ENCODE measurements at regions not wholly inside any gene's neighbourhood (a gene's known extent, or its start where the extent isn't known, plus 50 kb on each side); places are given as distances from the start of the nearest gene placed in this dataset.

DNA sequence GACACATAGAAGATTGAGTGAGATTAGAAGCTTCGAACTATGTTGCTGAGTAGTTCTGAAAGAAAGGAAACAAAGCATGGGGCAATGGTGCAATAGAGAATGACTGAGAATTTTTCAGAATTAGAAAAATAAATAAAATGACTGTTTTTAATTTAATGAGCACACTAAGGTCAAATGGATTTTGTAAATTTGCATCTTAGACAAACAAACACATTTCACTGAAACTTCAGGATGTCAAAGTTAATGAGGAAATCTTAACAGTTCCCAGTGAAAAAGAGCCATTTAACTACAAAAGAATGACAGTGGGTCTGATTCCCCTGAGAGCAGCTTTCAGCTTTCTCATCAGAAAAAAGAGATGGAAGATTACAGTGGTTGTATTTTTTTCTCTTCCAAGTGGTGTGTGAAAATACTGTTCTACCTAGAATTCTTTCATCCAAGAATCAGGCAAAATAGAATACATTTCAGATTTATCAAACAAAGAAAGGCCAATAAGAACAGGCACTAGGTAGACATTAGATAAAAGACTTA lies 591.9 kb downstream of the SEMA5A start:
- Histone ChIP-seq H3K79me2 (ENCODE audit: insufficient read depth, low read depth, low read length) (no peaks in the 10 kb centered on the region), H4K20me1 (ENCODE audit: insufficient read depth, low read length) (no peaks in the 10 kb centered on the region), H3K27ac (ENCODE audit: low read depth, low read length, poor library complexity, severe bottlenecking) (peak overlapping the region; percentile 97), H2AFZ (ENCODE audit: low read length) (peak overlapping the region; percentile 96; the same call in 1 of the 2 replicates), H3K4me2 (ENCODE audit: low read length) (0 out of 2 replicates have a peak overlapping the region, but pooled peaks have one; percentile 3), H3K36me3 (ENCODE audit: insufficient read depth, low read length) (peaks cover 4% of the 10 kb centered on the region; the same call in 1 of the 2 replicates), H3K9me3 (ENCODE audit: low read length) (peaks cover 7% of the 10 kb centered on the region; the same call in 1 of the 2 replicates), H3K4me3 (ENCODE audit: low read depth, low read length, poor library complexity, severe bottlenecking) (no peak overlapping the region), H3K9me2 (ENCODE audit: insufficient read depth, low read length) (no peaks in the 10 kb centered on the region), H3K4me1 (ENCODE audit: insufficient read depth, low read length, poor library complexity, severe bottlenecking) (peaks cover 59% of the 10 kb centered on the region)
- POLR2A ChIA-PET: interaction anchor here (0.7 kb wide), 1 partner anchor 24 kb away, joined by 3 read pairs; no protein-coding TSS in a partner anchor
- BruUV-seq (replicated peaks): no TSS peak
- DNase-seq (ENCODE audit: low spot score): no peak
- TF ChIP-seq, protein P1, sequence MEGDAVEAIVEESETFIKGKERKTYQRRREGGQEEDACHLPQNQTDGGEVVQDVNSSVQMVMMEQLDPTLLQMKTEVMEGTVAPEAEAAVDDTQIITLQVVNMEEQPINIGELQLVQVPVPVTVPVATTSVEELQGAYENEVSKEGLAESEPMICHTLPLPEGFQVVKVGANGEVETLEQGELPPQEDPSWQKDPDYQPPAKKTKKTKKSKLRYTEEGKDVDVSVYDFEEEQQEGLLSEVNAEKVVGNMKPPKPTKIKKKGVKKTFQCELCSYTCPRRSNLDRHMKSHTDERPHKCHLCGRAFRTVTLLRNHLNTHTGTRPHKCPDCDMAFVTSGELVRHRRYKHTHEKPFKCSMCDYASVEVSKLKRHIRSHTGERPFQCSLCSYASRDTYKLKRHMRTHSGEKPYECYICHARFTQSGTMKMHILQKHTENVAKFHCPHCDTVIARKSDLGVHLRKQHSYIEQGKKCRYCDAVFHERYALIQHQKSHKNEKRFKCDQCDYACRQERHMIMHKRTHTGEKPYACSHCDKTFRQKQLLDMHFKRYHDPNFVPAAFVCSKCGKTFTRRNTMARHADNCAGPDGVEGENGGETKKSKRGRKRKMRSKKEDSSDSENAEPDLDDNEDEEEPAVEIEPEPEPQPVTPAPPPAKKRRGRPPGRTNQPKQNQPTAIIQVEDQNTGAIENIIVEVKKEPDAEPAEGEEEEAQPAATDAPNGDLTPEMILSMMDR (conservative IDR thresholded peaks at IDR 0.05; ENCODE audit: low read length): no peak
- TF ChIP-seq EZH2phosphoT487 (IDR thresholded peaks at IDR 0.05; ENCODE audit: borderline replicate concordance, low read depth, low read length): no peak
- intact Hi-C loops (cut with micrococcal nuclease; ENCODE audit: unreplicated experiment): no loop called here
- CTCF ChIA-PET (ENCODE audit: unreplicated experiment): no interaction called here

DNA sequence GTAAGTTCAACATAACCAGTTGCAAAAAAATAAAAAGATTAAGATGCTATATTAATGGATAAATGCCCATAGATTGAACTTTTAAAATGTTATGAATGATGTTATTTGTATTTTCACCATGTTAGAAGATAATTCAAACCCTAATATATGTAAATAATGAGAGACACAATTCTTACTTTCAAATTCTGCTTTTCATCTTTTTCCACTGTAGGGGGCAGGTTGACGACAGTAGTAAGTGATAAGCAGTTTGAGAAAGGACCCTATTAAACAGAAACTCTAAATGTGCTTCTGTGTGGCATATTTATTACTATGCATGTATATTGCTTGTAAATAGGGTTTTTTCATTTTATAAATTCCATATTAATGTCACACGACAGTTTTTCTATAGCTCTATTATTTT lies 591.1 kb downstream of the SEMA5A start:
- peaks cover 4% of the 10 kb centered on the region; the same call in 1 of the 2 replicates for H3K36me3 ChIP-seq (ENCODE audit: insufficient read depth, low read length)
- POLR2A ChIA-PET: no interaction called here
- H3K27ac ChIP-seq (ENCODE audit: low read depth, low read length, poor library complexity, severe bottlenecking): no peak overlapping the region
- peaks cover 50% of the 10 kb centered on the region for H3K4me1 ChIP-seq (ENCODE audit: insufficient read depth, low read length, poor library complexity, severe bottlenecking)
- H3K9me2 ChIP-seq (ENCODE audit: insufficient read depth, low read length): no peaks in the 10 kb centered on the region
- H3K4me2 ChIP-seq (ENCODE audit: low read length): no peak overlapping the region
- TF ChIP-seq EZH2phosphoT487 (IDR thresholded peaks at IDR 0.05; ENCODE audit: borderline replicate concordance, low read depth, low read length): no peak
- TF ChIP-seq, protein P1 (conservative IDR thresholded peaks at IDR 0.05; ENCODE audit: low read length): peak; percentile 49
- CTCF ChIA-PET (ENCODE audit: unreplicated experiment): no interaction called here
- no TSS peak for BruUV-seq (replicated peaks)
- H2AFZ ChIP-seq (ENCODE audit: low read length): no peak overlapping the region
- no peaks in the 10 kb centered on the region for H3K79me2 ChIP-seq (ENCODE audit: insufficient read depth, low read depth, low read length)
- peaks cover 7% of the 10 kb centered on the region; the same call in 1 of the 2 replicates for H3K9me3 ChIP-seq (ENCODE audit: low read length)
- DNase-seq (ENCODE audit: low spot score): no peak
- intact Hi-C loops (cut with micrococcal nuclease; ENCODE audit: unreplicated experiment): no loop called here
- no peaks in the 10 kb centered on the region for H4K20me1 ChIP-seq (ENCODE audit: insufficient read depth, low read length)
- H3K4me3 ChIP-seq (ENCODE audit: low read depth, low read length, poor library complexity, severe bottlenecking): no peak overlapping the region

DNA sequence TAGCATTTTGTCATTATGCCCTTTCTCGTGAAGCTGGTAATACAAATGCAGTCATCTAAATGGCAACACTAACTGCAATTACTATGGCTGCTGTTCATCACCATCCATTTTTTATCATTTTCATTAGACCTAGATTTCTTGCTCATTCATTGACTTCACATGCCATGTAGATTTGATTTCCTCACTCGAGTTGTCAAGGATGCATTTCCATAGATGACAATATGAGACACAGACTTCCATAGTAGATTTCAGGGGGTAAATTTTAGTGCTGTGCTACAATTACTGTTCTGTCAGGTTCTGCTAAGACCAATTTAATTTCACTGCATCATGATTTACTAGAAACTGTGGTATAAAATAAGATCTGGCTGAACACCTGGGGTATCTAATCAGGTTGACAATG lies 589.2 kb downstream of the SEMA5A start:
- BruUV-seq (replicated peaks): no TSS peak
- no peak for TF ChIP-seq EZH2phosphoT487 (IDR thresholded peaks at IDR 0.05; ENCODE audit: borderline replicate concordance, low read depth, low read length)
- TF ChIP-seq, protein P1 (conservative IDR thresholded peaks at IDR 0.05; ENCODE audit: low read length): no peak
- intact Hi-C loops (cut with micrococcal nuclease; ENCODE audit: unreplicated experiment): no loop called here
- Histone ChIP-seq H3K9me3 (ENCODE audit: low read length) (peaks cover 7% of the 10 kb centered on the region; the same call in 1 of the 2 replicates), H3K4me2 (ENCODE audit: low read length) (no peak overlapping the region), H3K4me1 (ENCODE audit: insufficient read depth, low read length, poor library complexity, severe bottlenecking) (peaks cover 32% of the 10 kb centered on the region), H3K27ac (ENCODE audit: low read depth, low read length, poor library complexity, severe bottlenecking) (no peak overlapping the region), H4K20me1 (ENCODE audit: insufficient read depth, low read length) (no peaks in the 10 kb centered on the region), H3K9me2 (ENCODE audit: insufficient read depth, low read length) (no peaks in the 10 kb centered on the region), H3K79me2 (ENCODE audit: insufficient read depth, low read depth, low read length) (no peaks in the 10 kb centered on the region), H2AFZ (ENCODE audit: low read length) (peak overlapping the region; percentile 4; the same call in 1 of the 2 replicates), H3K36me3 (ENCODE audit: insufficient read depth, low read length) (peaks cover 4% of the 10 kb centered on the region; the same call in 1 of the 2 replicates), H3K4me3 (ENCODE audit: low read depth, low read length, poor library complexity, severe bottlenecking) (no peak overlapping the region)
- CTCF ChIA-PET (ENCODE audit: unreplicated experiment): no interaction called here
- POLR2A ChIA-PET: no interaction called here
- no peak for DNase-seq (ENCODE audit: low spot score)
